ENCODE measurements at regions not wholly inside any gene's neighbourhood (a gene's known extent, or its start where the extent isn't known, plus 50 kb on each side); places are given as distances from the start of the nearest gene placed in this dataset.

DNA sequence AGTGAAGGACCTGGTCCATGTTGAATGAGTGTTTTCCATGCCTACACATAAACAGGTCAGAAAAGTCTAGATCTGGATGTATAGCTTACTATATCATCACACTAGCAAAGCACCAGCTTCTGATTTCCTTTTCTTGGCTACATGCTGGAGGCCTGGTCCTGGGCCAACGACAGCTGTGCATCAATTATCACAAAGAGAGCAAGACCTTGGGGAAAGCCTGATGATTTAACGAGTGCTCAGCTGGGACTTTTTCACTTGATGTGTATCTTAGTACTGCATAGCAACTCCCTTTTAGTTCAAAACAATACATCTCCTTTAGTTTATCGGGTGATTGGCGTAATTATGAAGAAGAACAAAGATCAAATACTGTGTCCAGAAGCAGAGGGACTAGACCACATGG lies 358.2 kb downstream of the KIF2B start:
- H2BK120ac ChIP-seq (ENCODE audit: low read depth, low read length), result no peak overlapping the region
- H3K79me1 ChIP-seq (ENCODE audit: low read depth in 1 of 2, low read length in 2 of 2), result no peaks in the 10 kb centered on the region
- no peak overlapping the region for H3K23ac ChIP-seq (ENCODE audit: low read depth, low read length)
- H2BK5ac ChIP-seq (ENCODE audit: low read depth, low read length, poor library complexity, severe bottlenecking), result no peak overlapping the region
- H3K9ac ChIP-seq (ENCODE audit: low read depth, low read length), result no peak overlapping the region
- no peak overlapping the region for H2AK9ac ChIP-seq (replicated peaks; ENCODE audit: low read depth, low read length, poor library complexity)
- ChIA-PET POLR2A (ENCODE audit: unreplicated experiment) (no interaction called here), CTCF (interaction anchor here (0.6 kb wide), 1 partner anchor 193 kb away, joined by 4 read pairs; no protein-coding TSS in a partner anchor)
- no peak overlapping the region for H3K4me2 ChIP-seq (ENCODE audit: low read depth, low read length)
- H3K4ac ChIP-seq (ENCODE audit: low read depth, low read length), result no peak overlapping the region
- no CpG with 5 or more reads among the region's 4 CpGs for WGBS, 2 experiments (ENCODE audit: extremely low coverage in 2 of 2, insufficient read length in 1 of 2)
- H3K36me3 ChIP-seq (ENCODE audit: control insufficient read depth, insufficient read depth, low read length), result no peaks in the 10 kb centered on the region
- no peak for TF ChIP-seq SMC3 (IDR thresholded peaks at IDR 0.05; ENCODE audit: low read depth, low read length)
- no peak for TF ChIP-seq RCOR1 (IDR thresholded peaks at IDR 0.05; ENCODE audit: insufficient replicate concordance, low read length)
- TF ChIP-seq, protein P1, sequence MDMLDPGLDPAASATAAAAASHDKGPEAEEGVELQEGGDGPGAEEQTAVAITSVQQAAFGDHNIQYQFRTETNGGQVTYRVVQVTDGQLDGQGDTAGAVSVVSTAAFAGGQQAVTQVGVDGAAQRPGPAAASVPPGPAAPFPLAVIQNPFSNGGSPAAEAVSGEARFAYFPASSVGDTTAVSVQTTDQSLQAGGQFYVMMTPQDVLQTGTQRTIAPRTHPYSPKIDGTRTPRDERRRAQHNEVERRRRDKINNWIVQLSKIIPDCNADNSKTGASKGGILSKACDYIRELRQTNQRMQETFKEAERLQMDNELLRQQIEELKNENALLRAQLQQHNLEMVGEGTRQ (IDR thresholded peaks at IDR 0.05; ENCODE audit: low read depth, low read length), result no peak
- TF ChIP-seq, protein P2, sequence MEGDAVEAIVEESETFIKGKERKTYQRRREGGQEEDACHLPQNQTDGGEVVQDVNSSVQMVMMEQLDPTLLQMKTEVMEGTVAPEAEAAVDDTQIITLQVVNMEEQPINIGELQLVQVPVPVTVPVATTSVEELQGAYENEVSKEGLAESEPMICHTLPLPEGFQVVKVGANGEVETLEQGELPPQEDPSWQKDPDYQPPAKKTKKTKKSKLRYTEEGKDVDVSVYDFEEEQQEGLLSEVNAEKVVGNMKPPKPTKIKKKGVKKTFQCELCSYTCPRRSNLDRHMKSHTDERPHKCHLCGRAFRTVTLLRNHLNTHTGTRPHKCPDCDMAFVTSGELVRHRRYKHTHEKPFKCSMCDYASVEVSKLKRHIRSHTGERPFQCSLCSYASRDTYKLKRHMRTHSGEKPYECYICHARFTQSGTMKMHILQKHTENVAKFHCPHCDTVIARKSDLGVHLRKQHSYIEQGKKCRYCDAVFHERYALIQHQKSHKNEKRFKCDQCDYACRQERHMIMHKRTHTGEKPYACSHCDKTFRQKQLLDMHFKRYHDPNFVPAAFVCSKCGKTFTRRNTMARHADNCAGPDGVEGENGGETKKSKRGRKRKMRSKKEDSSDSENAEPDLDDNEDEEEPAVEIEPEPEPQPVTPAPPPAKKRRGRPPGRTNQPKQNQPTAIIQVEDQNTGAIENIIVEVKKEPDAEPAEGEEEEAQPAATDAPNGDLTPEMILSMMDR (conservative IDR thresholded peaks at IDR 0.05; ENCODE audit: low read depth, low read length), result no peak
- no peak for TF ChIP-seq CEBPB (IDR thresholded peaks at IDR 0.05; ENCODE audit: low read depth, low read length)
- TF ChIP-seq RFX5 (IDR thresholded peaks at IDR 0.05; ENCODE audit: low read depth, low read length), result no peak
- TF ChIP-seq NFE2L2 (IDR thresholded peaks at IDR 0.05; ENCODE audit: low read depth, low read length), result no peak
- TF ChIP-seq FOS (IDR thresholded peaks at IDR 0.05; ENCODE audit: low read depth, low read length), result no peak
- TF ChIP-seq MXI1 (IDR thresholded peaks at IDR 0.05; ENCODE audit: borderline replicate concordance, low read depth, low read length), result no peak
- TF ChIP-seq CHD1 (IDR thresholded peaks at IDR 0.05; ENCODE audit: low read depth, low read length), result no peak
- no peak for TF ChIP-seq RAD21 (IDR thresholded peaks at IDR 0.05; ENCODE audit: low read length)
- TF ChIP-seq, protein P3, sequence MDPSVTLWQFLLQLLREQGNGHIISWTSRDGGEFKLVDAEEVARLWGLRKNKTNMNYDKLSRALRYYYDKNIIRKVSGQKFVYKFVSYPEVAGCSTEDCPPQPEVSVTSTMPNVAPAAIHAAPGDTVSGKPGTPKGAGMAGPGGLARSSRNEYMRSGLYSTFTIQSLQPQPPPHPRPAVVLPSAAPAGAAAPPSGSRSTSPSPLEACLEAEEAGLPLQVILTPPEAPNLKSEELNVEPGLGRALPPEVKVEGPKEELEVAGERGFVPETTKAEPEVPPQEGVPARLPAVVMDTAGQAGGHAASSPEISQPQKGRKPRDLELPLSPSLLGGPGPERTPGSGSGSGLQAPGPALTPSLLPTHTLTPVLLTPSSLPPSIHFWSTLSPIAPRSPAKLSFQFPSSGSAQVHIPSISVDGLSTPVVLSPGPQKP (IDR thresholded peaks at IDR 0.05; ENCODE audit: borderline replicate concordance, low read depth, low read length), result no peak
- TF ChIP-seq MAFK (IDR thresholded peaks at IDR 0.05; ENCODE audit: low read depth, low read length), result no peak
- no peak for TF ChIP-seq MAZ (IDR thresholded peaks at IDR 0.05; ENCODE audit: borderline replicate concordance, low read depth, low read length)
- TF ChIP-seq POLR2A (IDR thresholded peaks at IDR 0.05; ENCODE audit: low read depth, low read length), result no peak
- no peak for TF ChIP-seq BHLHE40 (IDR thresholded peaks at IDR 0.05; ENCODE audit: low read depth, low read length)
- H3K27me3 ChIP-seq (ENCODE audit: control insufficient read depth, insufficient read depth, low read length), result no peaks in the 10 kb centered on the region
- no TSS peak for BruUV-seq (replicated peaks)
- no peak overlapping the region for H2AK5ac ChIP-seq (ENCODE audit: low read depth, low read length)
- no peak overlapping the region for H4K91ac ChIP-seq (ENCODE audit: insufficient read depth, low read depth, low read length)
- no peak overlapping the region for H3K27ac ChIP-seq (ENCODE audit: insufficient read depth, low read length)
- ATAC-seq (ENCODE audit: low read depth), result no peak
- no peak overlapping the region for H3K56ac ChIP-seq (ENCODE audit: extremely low read depth, insufficient read depth, low read length)
- in situ Hi-C loops (cut with MboI; ENCODE audit: low sequenced_read_pairs) (no loop called here), intact Hi-C loops (cut with micrococcal nuclease) (no loop called here), dilution Hi-C loops (cut with HindIII; ENCODE audit: low sequenced_read_pairs, unreplicated experiment) (no loop called here)
- H4K5ac ChIP-seq (ENCODE audit: low read depth, low read length), result no peak overlapping the region
- peaks cover 7% of the 10 kb centered on the region for H3K9me3 ChIP-seq (ENCODE audit: control insufficient read depth, insufficient read depth, low read length)
- no peak overlapping the region for H3K18ac ChIP-seq (ENCODE audit: low read depth, low read length)
- H2BK15ac ChIP-seq (ENCODE audit: low read depth, low read length), result no peak overlapping the region
- H3K4me3 ChIP-seq (ENCODE audit: insufficient read depth, low read depth, low read length), result no peak overlapping the region
- no peak for DNase-seq
- H3K14ac ChIP-seq (replicated peaks; ENCODE audit: low read depth, low read length), result no peak overlapping the region
- no peak overlapping the region for H2AFZ ChIP-seq (replicated peaks; ENCODE audit: low read length, poor library complexity)
- H4K20me1 ChIP-seq (ENCODE audit: insufficient read depth, low read length), result no peaks in the 10 kb centered on the region
- H2BK20ac ChIP-seq (ENCODE audit: low read depth, low read length), result no peak overlapping the region
- no peak overlapping the region for H4K8ac ChIP-seq (ENCODE audit: low read depth in 2 of 2, low read length in 2 of 2)
- H3K4me1 ChIP-seq (ENCODE audit: control insufficient read depth, insufficient read depth, low read length), result no peaks in the 10 kb centered on the region
- H3K9me1 ChIP-seq (ENCODE audit: insufficient read depth, low read length), result no peaks in the 10 kb centered on the region

Measured in IMR-90 (cell line).